GM21381 (cell line): ENCODE measurements at regions not wholly inside any gene's neighbourhood (a gene's known extent, or its start where the extent isn't known, plus 50 kb on each side); places are given as distances from the start of the nearest gene placed in this dataset.

Experiments used
- ATAC-seq: cut with Tn5 transposase; IDR thresholded peaks from one replicate; pipeline ENCODE4 v1.9.1; 2021; ENCODE audit warnings: mild to moderate bottlenecking, moderate library complexity; ENCODE audit not compliant: unreplicated experiment

DNA sequence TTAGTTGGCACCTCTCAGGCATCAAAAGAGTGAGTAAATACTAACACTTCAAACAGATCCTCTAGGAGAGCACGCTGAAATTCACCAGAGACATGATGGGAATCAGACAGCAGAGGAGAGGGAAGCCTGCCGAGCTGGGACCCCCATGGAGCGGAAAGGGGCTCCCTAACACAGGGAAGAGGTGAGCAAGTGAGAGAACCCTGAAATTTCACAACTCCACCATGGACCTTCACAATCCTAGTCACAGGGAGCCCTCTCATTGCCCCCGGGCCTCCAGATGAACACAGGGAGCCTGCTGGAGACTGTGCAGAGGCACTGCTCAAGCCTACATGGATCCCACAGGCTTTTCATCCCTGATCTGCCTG, 59.2 kb upstream of the ANTXRL start:
- no peak for ATAC-seq

DNA sequence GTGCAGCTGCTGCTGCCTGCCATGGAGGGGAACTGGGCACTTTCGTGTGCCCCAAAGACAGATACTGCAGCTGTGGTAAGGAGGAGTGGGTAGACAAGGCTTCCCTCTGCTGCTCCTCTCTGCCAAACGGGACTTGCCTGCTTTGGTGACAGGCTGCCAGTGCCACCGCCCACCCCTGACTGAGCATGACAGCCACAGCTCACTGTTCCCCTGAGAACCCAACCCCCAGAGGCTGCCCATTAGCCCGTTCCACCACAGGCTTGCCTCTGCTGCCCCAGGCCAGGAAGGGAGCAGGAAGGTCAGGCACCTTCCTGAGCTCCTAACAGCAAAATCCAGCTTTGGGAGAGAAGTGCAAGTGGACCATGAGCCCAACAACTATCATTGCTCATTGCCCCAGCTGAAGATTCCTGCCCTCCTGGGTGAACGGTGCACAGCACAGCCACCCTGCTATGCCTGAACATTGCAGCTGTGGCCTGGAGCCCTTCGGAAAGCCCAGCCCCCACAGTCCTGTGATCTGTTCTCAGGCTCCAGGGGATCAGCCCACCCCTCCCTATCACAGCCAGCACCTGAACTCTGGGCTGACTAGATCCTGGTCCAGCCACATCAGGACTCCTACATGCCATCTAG, 58.7 kb upstream of the ANTXRL start:
- no peak for ATAC-seq

DNA sequence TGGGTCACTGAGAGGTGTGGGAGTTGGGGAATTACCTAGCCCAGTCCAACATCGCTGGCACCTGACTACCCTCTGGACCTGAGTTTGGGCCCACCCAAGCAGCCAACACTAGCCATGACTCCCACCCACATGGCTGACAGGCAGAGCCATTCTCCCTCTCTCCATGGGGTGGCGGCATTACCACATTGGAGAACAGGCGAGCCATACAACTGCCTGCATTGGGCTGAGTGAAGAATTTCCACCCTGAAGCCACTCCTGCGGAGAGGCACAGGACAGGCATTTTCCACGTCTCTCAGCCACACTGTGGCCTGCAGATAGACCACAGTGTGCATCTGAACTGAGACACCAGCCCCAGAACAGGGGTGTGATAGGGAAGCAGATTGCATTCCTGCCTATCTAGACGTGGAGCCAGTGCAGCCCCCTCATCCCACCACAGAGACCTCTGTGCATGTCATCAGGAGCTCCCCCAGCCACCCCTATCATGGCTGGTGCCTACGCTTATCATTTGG, 58.2 kb upstream of the ANTXRL start:
- ATAC-seq = no peak

DNA sequence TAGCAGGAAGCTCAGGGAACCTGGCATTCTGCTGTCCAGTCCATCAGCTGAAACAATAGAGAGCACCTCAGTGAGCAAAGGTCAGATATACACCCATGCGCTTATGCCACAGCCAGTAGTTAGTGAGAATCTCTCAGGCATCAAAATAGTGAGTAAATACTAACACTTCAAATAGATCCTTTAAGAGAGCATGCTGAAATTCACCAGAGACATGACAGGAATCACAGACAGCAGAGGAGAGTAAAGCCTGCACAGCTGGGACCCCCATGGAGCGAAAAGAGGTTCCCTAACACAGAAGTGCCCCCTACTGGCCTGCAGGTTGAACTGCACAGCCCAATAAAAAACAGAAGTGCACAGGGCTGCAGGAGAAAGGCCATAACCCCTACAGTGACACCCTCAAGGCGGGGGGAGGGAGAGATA, 57.6 kb upstream of the ANTXRL start:
- ATAC-seq = no peak

DNA sequence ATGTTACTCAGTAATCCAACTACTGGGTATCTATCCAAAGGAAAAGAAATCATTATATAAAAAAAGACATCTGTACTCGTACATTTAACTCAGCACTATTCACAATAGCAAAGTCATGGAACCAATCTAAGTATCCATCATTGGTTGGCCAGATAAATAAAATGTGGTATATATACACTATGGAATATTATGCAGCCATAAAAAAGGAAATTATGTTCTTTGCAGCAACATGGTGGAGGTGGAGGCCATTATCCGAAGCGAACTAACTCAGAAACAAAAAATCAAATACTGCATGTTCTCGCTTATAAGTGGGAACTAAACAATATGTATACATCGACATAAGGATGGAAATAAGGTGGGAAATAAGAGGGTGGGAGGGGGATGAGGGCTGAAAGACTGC, 56.2 kb upstream of the ANTXRL start:
- no peak for ATAC-seq

DNA sequence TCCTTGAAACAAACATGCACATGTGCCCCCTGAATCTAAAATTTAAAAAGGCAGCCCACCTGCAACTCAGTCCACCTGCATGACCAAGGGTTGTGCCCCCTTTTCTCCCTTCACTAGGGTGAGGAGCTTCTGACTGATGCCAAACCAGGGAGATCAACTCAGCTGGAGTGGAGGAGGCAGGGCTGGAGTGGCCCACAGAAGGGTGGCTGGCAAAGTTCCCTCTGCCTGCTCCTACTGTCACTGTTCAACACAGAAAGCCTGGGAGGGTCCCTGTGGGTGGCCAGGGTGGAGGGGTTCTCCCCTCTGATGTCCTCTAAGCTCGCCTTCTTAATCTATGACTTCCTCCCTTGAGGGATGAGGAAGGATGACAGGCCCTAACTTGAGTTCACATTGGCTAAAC, 55.7 kb upstream of the ANTXRL start:
- no peak for ATAC-seq

DNA sequence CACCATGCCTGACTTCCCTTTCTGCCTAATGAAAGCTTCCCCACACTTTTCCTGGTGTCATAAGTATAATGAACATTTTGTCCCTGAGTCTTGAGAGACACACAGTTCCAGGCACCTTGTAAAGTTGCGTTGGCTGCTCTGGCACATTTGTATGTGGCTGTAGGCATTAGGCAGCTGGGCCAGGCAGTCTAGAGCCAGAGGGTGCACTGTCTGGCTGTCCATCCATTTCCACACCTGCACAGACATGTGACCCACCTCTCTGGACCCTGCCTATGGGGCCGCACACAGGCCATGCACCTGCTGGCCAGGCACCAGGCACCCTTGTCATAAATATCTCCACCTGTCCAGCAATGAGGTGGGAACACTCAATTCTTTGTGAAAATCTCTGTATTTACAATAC, 54.7 kb upstream of the ANTXRL start:
- no peak for ATAC-seq

DNA sequence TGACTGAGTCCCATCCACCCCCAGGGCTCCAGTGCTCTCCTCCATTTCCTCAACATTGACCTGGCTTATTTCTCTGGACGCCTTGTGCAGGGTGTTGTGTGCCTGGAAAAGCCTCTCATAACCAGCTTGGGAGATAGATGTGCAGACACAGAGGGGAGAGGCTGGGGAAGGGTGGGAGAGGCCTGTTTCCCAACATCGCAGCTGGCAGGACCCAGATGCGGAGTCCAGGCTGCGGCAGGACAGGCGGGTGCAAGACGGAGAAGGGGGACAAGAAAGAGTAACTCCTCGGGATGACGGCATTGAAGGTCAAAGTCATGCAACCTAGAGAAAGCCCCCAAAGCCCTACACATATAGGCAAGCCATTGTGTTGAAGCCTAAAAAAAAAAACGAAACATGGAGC, 54.1 kb upstream of the ANTXRL start:
- ATAC-seq = no peak

DNA sequence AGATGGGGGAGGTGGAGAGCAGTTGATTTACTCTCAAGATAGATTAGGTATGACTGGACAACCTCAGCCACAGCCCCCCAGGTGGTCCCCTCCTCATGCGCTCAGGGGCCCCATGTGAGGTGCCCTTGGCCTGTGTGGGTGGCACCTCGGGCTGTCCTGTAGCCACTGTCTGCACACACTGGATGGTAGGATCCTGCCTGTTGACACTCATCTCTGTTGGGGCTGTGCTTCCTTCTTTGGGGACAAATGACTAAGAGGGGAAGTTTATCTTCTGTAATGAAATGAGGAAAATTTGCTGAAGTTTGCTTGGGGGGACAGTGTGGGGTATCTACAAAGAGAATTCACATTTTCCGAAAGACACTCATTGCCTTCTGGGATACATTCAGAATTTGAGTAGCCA, 53.6 kb upstream of the ANTXRL start:
- ATAC-seq = no peak

DNA sequence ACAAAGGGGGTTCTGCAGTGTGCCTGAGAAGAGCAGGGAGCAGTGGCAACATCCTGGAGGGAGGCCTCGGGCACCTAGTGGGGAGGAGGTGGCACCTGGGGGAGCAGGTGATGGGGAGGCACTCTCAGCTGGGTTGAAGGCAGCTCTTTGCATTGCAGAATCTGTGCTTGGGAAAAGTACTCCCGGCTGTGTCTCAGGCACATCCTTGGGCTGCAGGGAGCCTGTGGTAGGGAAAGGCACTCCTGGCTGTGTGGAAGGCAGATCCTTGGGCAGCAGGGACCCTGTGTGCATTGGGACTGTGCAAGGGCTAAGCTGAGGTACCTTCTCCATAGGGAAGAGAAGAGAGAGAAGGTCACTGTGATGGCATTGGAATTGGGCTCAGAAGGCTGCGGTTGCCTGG, 52.8 kb upstream of the ANTXRL start:
- ATAC-seq = no peak

DNA sequence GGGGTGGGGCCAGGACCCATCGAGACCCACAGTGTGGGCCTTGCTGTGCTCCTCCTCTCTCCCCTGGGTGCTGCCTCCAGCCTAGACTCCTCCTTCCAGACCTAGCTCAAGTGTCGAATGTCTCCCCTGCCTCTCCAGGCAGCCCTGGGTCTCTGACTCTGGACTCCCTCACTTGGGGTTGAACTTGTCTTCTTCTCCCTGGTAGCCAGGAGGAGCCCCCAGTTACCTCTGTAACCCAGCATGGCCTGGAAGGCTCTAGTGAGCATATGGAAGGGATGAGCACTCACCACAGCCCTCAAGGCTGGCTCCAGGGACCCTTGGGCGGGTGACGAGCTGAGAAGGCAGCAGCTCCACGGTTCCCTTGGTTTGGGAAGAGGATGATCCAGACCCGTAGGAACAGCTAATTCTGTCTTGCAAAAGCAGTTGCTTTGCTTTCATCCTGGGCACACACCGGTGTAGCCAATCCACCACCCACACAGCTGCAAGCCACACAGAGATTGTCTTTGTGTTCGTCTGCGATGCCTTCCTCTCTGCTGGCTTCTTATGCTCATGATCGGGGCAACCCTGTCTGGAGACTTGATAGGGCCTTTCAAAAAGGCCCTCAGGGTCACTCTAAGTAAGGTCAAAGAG, 52.3 kb upstream of the ANTXRL start:
- ATAC-seq = no peak

DNA sequence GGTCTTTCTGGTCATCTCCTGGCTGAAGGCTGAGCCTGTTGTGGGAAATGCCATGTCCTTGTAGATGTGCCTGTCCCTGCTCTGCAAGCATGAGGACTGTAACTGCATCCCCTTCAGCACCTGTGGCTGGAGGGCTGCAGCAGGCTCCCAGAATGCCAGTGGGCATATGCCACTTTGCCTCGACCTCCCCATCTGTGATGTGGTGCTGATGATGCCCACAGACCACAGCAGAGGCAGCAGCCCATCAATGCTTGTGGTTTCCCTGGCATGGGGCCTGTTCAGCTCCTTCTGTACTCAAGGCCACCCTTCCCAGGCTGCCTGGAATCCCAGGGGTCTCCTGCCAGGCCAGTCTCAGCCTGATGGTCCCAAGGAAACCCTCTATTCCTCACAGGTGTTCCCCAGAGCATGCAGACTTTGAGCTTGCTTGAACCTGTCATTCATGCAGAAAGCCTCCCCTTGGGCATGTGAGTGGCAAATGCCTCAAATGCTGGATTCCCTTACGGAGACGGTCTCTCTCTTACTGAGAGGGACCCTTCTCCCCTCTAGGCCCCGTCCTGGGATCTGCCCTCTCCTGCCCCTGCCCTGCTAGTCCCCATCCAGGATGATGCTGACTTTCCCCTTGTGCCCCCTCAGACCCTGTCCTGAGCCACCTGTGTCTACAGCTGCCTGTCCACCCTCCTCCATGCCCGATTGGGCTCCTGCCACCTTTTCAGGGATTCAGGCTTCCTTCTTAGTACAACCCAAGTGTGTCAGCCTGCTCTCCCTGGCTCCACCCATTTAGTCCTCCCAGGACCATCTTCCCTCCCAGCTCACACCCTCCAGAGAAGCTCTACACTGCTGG, 50.9 kb upstream of the ANTXRL start:
- no peak for ATAC-seq

DNA sequence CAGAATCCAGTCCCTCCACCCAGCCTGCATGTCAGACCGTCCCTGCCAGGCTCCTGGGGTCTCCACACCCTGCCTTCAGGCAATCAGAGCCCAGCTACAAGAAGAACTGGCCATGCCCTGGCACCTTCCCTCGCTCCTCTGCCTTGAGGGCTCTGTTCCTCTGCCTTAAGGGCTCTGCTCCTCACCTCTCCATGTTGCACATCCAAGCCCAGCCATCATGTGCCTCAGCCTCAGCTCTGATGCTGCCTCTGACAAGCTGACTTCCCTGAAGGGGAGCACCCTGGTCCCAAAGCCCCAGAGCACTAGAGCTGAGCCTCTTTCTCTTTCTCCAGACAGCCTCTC, 50.3 kb upstream of the ANTXRL start:
- no peak for ATAC-seq

DNA sequence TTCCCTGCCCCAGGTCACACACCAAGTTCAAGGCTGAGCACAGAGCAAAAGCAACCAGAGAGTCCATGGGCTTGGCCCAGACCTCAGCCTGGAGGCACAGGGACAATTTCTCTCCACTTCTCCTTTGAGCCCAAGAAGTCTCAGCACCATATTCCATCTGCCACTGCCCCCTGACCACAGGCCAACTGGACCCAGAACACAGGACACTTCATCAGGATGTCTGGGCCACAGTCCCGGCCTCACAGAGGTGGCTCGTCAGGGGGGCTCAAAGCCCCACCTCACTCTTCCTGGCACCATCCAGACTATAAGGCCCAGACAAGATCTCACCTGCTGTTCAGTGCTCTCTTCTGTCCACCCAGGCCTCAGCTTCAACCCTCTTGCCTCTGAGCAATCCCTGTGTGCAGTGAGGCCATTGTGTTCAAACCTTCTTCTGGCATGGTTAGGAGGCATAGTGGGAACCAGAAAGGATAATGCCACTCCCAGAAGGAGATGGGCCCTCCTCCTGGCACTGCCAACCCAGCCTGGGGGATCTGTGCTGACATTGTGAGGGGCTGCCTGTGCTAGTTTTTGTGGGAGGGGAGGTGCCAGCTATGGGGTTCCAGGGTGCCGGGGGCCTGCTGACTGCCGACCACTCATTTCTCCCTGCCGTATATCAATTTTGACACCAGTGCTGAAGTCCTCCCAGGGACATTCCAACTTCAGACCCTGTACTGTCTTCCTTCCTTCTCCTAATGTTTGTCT, 49.7 kb upstream of the ANTXRL start:
- no peak for ATAC-seq
